T47D (cell line): ENCODE measurements at regions not wholly inside any gene's neighbourhood (a gene's known extent, or its start where the extent isn't known, plus 50 kb on each side); places are given as distances from the start of the nearest gene placed in this dataset.
"Not testable (repeated sequence)": the region's sequence is repeated elsewhere in the genome, so short reads cannot be mapped to it uniquely, and the experiment has no call there.

ENCODE experiments used
- DNase-seq, 2 experiments: peaks; one replicate each; pipeline versions ENCODE4 v3.0.0 to v3.0.0-alpha.2; 2011 to 2012; ENCODE audit warnings: low read depth in 1 of 2, low spot score in 1 of 2
- JUND ChIP-seq: IDR thresholded peaks from 2 replicates; pipeline ENCODE4 v1.6.1; 2012; ENCODE audit warnings: low read depth
- in situ Hi-C: cut with HindIII; loops from 2 replicates; pipeline ENCODE4 v1.10.0; 2016; ENCODE audit warnings: low sequenced_read_pairs, low pct_unique_long_range_greater_than_20kb

DNA sequence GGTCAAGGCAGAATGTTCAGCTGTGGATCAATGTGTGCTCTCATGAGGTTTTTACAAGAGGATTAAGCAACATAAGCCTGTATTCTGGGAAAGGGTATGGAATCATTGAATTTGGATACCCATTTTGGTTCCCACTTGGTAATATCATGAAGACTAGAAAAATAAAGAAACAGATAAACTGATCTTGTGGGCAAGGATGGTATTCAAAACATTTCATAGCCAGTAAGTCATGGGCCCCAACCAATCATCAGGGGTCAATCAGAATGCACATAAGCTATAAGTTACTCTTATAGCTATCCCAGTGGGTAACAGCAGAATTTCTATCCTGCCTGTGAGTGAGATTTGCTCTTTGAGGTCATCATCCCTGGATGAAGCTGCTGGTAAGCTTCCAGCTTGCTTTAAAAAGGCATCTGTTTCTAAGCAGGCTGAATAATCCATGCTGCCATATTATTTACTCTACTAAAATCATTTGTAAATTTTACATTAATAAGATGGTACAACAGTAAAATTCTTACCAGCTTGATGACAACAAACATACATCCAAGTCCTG is 291.2 kb downstream of the RAD51AP2 start:
- in situ Hi-C loops, result no loop called here
- TF ChIP-seq JUND, result no peak
- no peak for DNase-seq

DNA sequence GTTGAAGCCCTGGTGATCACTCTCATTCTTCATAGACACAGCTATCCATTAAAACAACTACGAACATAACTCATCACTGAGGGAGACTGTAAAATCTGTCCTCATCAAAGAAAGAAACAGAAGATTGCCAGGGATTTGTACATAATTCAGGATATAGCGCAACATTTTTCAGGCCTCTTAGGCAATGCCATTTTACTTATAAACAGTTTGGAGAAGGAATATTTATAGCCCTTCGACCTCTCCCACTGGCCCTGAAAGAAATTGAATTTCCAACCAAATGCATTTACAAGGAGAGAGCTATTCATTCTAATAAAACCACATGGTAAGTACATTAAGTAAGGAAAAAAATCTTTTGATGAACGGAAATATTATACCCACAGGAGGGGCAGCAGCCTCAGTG is 295.0 kb downstream of the RAD51AP2 start:
- TF ChIP-seq JUND, result no peak
- in situ Hi-C loops, result no loop called here
- no peak for DNase-seq

DNA sequence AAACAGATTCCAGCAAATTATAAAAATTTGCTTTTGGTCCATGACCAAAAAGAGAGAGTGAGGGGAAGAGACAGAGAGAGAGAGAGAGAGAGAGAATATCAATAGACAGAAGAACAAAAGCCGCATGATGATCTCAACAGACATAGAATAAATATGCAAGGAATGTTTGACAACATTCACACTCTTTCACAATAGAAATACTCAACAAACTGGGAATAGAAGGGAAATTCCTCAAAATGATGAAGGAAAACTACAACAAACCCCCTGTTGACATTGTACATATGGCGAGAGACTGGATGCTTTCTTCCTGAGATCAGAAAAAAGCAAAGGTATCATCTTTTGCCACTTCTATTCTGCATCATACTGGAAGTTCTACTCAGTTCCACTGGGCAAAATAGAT is 309.7 kb downstream of the RAD51AP2 start:
- in situ Hi-C loops, result no loop called here
- TF ChIP-seq JUND, result no peak
- DNase-seq, result no peak

DNA sequence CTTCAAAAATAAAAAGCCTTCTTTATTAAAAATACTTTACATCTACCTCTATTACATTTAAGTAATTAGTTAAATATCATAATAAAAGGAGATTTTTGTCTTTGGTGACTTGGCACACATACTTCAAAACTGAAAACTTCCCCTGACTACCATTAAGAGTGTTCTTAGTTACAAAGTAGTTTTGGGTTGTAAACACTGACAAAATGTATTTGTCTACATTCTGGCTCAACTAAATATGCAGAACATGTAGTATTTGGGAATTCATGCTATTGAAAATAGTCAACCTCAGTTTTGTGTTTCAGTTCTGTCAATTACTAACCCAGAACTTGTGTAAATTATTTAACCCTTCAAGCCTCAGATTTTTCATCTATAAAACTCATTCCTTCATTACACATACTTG is 311.5 kb downstream of the RAD51AP2 start:
- DNase-seq, result no peak
- TF ChIP-seq JUND, result no peak
- in situ Hi-C loops, result no loop called here

DNA sequence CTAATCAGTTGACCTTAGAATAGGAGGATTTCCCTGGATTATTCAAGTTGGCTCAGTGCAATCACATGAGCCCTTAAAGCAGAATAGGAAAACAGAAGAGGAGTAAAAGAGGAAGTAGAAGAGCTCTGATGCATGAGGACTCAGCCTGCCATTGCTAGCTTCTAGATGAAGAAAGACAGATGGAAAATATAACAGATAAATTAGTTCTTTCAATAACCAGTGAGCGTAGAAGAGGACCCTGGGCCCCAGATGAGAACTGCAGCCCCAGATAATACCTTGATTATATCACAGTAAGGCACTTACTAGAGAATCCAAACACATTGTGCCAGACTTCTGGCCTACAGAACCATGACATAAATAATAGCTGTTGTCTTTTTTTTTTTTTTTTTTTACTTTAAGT is 314.0 kb downstream of the RAD51AP2 start:
- DNase-seq, in situ Hi-C loops: not testable (repeated sequence)

DNA sequence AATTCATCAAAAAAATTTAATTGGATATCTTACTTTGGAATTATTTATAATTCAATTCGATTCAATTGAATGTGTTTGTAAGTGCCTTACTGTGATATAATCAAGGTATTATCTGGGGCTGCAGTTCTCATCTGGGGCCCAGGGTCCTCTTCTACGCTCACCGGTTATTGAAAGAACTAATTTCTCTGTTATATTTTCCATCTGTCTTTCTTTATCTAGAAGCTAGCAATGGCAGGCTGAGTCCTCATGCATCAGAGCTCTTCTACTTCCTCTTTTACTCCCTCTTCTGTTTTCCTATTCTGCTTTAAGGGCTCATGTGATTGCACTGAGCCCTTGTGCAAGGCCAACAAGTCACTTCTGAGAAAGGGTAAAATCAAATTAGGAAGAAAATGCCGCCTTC is 315.6 kb downstream of the RAD51AP2 start:
- in situ Hi-C loops, DNase-seq: not testable (repeated sequence)

DNA sequence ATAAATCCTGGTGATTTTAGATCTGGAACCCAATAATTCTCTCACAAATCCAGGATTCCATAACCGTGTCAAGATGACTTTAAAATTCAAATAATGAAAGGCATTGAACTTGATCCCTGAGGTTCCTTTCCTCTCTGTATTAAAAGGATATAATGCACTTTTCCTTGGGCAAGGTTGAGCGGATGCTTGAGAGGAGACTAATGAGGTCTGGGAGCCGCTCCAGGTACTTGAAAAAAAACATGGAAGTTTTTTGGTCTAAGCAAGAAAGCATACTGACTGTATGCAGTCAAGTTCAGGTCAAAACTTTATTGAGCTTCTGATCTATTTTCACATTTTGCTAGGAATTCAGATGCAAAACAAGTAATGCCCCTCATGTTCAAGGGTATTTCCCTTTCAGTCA is 318.5 kb downstream of the RAD51AP2 start:
- DNase-seq, result no peak
- no peak for TF ChIP-seq JUND
- in situ Hi-C loops, result no loop called here

DNA sequence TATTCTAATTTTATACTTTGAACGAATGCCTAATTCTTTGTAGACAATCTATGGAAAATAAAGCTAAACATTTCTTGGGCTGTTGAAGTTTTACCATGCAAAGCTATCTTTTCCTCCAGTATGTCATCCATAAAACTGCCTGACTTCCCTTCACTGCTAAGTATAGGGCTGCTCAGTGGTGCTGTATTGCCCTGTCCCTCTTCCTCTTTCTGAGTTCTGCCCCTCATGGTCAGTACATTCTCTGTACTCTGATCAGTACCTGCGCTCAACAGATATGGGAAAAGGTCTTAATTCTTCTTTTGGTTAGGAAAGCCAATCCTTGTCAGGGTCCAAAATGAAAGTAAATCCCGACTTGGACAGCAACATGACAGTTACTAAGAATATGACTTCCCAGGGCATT is 321.9 kb downstream of the RAD51AP2 start:
- in situ Hi-C loops, result no loop called here
- no peak for TF ChIP-seq JUND
- DNase-seq, result no peak

DNA sequence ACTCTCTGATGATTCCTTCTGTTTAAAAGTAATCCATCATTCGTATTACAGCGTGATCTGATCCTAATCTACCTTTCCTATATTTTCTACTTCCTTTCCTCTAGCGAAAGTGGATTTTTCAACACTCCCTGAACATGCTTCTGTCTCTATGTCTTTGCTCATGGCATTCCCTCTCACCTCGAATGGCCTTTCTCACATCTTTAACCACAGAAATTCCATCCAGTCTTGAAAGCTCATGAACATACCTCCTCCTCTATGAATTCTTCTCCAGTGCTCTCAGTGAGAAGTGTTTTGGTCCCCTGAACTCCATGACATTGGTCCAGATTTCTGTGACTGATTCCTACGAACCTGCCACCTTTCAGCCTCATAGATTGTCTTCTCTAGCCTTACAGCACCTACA is 323.2 kb downstream of the RAD51AP2 start:
- no peak for TF ChIP-seq JUND
- in situ Hi-C loops, result no loop called here
- no peak for DNase-seq

DNA sequence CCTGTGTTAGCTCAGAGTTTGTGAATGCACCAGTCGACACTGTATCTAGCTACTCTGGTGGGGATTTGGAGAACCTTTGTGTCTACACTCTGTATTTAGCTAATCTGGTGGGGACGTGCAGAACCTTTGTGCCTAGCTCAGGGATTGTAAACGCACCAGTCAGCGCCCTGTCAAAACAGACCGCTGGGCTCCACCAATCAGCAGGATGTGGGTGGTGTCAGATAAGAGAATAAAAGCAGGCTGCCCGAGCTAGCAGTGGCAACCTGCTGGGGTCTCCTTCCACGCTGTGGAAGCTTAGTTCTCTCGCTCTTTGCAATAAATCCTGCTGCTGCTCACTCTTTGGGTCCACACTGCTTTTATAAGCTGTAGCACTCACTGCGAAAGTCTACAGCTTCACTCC is 324.2 kb downstream of the RAD51AP2 start:
- TF ChIP-seq JUND, result no peak
- in situ Hi-C loops, result no loop called here
- no peak for DNase-seq

DNA sequence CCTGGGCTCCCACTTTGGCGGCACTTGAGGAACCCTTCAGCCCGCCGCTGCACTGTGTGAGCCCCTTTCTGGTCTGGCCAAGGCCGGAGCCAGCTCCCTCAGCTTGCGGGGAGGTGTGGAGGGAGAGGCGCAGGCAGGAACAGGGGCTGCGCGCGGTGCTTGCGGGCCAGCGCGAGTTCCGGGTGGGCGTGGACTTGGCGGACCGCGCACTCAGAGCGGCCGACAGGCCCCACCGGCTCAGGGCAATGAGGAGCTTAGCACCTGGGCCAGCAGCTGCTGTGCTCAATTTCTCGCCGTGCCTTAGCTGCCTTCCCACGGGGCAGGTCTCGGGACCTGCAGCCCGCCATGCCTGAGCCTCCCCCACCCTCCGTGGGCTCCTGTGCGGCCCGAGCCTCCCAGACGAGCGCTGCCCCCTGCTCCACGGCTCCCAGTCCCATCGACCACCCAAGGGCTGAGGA is 324.8 kb downstream of the RAD51AP2 start:
- DNase-seq, in situ Hi-C loops: not testable (repeated sequence)

DNA sequence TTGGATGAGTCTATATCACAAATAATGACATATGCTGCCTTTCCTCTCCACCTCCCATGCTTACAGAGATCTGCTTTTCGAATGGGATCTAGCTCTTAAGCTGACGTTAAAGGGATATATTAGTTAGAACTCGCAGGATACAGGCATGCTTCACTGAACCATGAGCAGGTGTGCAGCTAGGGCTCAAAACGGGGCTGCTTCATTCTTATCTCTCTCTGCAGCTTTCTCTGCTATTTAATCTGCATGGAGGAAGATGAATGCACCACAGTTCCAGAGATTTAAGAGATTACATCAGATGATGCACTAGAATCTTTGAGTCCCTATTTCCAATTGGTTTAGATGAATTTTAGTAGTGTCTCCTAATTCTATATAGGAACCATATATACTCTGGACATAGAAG is 327.0 kb downstream of the RAD51AP2 start:
- in situ Hi-C loops, result no loop called here

DNA sequence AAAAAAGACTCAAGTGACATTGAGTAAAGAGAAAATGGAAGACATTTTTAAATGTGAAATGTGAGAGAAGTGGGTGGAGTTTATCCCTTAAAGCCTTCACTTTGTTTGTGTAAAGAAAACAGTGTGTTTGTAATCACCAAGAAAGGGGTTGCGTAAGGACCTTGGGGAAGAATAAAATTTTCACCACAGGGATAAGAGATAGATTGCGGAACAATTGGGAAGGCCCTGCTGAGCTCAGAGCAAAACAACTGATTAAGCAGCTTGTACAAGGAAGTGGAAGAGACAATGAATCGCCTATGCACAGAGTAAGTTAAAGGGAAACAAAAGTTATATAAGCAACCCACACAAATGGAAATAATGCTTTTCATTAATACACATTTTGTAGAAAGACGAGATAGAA is 327.7 kb downstream of the RAD51AP2 start:
- in situ Hi-C loops, result no loop called here
- TF ChIP-seq JUND, result no peak
- no peak for DNase-seq

More for the DNA sequence above, 327.0 kb downstream of the RAD51AP2 start:
- TF ChIP-seq JUND, result no peak
- no peak for DNase-seq

DNA sequence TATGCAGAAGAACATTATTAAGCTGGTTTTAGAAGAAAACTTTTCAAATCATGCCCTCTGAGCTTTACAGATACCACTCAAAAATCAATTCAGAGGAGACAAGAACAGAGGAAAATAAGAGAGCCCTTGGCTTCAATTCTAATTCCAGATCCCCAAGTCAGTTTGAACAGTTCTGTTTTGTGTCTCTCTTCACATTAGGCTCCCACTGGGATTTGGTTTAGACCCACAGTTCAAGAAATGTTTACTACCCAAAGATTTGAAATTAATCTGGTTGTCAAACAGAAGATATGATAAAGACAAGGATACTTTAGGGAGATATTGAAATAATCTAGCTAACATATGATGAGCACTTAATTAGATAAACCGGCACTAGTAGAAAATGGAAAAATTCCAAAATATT is 329.5 kb downstream of the RAD51AP2 start:
- no peak for TF ChIP-seq JUND
- no peak for DNase-seq
- in situ Hi-C loops, result no loop called here

DNA sequence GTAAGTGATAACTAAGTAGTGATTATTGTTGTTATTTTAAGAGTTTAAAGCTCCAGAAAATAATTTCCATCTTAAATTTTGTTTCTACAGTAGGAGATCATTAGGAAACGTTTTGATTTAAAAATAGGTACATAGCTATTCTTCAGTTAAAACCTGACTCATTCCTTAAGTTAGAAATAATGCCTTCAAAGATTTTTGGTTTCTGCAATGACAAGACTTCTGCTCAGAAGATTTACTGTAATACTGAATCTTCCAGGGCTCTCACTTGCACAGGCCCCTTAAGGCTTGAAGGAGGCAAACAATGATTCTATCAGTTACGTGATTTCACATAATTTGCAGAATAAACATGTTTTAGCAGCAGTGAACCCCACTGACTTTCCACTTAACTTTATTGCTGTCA is 333.7 kb downstream of the RAD51AP2 start:
- in situ Hi-C loops, result no loop called here

More for the DNA sequence above, 333.7 kb downstream of the RAD51AP2 start:
- no peak for DNase-seq
- TF ChIP-seq JUND, result no peak
